ENCODE measurements at regions not wholly inside any gene's neighbourhood (a gene's known extent, or its start where the extent isn't known, plus 50 kb on each side); places are given as distances from the start of the nearest gene placed in this dataset.

- BruUV-seq (replicated peaks) = no TSS peak
- H3K27ac ChIP-seq (ENCODE audit: low read depth, low read length, poor library complexity, severe bottlenecking) = no peak overlapping the region
- H4K20me1 ChIP-seq (ENCODE audit: insufficient read depth, low read length) = no peaks in the 10 kb centered on the region
- intact Hi-C loops (cut with micrococcal nuclease; ENCODE audit: unreplicated experiment) = no loop called here
- DNase-seq (ENCODE audit: low spot score) = no peak
- no peaks in the 10 kb centered on the region for H3K9me2 ChIP-seq (ENCODE audit: insufficient read depth, low read length)
- no peak overlapping the region for H3K4me3 ChIP-seq (ENCODE audit: low read depth, low read length, poor library complexity, severe bottlenecking)
- no peaks in the 10 kb centered on the region for H3K9me3 ChIP-seq (ENCODE audit: low read length)
- CTCF ChIA-PET (ENCODE audit: unreplicated experiment) = no interaction called here
- POLR2A ChIA-PET = no interaction called here
- no peak overlapping the region for H3K4me2 ChIP-seq (ENCODE audit: low read length)
- no peaks in the 10 kb centered on the region for H3K79me2 ChIP-seq (ENCODE audit: insufficient read depth, low read depth, low read length)
- no peak for TF ChIP-seq EZH2phosphoT487 (IDR thresholded peaks at IDR 0.05; ENCODE audit: borderline replicate concordance, low read depth, low read length)
- TF ChIP-seq, protein P1, sequence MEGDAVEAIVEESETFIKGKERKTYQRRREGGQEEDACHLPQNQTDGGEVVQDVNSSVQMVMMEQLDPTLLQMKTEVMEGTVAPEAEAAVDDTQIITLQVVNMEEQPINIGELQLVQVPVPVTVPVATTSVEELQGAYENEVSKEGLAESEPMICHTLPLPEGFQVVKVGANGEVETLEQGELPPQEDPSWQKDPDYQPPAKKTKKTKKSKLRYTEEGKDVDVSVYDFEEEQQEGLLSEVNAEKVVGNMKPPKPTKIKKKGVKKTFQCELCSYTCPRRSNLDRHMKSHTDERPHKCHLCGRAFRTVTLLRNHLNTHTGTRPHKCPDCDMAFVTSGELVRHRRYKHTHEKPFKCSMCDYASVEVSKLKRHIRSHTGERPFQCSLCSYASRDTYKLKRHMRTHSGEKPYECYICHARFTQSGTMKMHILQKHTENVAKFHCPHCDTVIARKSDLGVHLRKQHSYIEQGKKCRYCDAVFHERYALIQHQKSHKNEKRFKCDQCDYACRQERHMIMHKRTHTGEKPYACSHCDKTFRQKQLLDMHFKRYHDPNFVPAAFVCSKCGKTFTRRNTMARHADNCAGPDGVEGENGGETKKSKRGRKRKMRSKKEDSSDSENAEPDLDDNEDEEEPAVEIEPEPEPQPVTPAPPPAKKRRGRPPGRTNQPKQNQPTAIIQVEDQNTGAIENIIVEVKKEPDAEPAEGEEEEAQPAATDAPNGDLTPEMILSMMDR (conservative IDR thresholded peaks at IDR 0.05; ENCODE audit: low read length) = no peak
- H3K4me1 ChIP-seq (ENCODE audit: insufficient read depth, low read length, poor library complexity, severe bottlenecking) = no peaks in the 10 kb centered on the region
- H2AFZ ChIP-seq (ENCODE audit: low read length) = no peak overlapping the region
- no peaks in the 10 kb centered on the region for H3K36me3 ChIP-seq (ENCODE audit: insufficient read depth, low read length)
These were observed 109.8 kb upstream of the HDX start for GRCh38 chrX:84611843-84612636.

DNA sequence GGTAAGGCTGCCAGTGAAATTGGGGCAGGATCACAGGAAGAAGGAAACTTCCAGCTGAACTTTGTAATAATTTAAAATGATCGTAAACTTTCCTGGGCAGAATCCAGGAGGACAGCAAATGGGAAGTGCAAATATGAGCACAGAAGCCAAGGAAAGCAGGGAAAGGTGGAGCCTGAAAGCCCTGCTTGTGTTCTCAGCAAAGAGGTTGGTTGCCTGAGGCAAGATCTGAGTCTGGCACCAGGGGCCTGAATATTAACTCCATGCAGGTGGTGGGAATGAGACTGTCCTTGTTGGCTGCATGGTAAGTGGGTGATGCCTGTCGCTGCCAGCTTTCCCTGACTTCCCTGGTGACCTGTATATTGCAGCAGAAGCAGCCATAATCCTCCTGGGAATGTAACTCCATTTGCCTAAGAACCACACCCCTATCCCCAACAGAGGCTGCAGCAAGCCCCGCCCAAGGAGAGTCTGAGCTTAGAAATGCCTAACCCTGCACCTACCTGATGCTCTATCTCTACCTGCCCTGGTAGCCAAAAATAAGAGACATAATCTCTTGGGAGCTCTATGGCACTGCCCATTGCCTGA is 132.0 kb upstream of the HDX start:
- Histone ChIP-seq H3K4me2 (ENCODE audit: low read length) (no peak overlapping the region), H3K27ac (ENCODE audit: low read depth, low read length, poor library complexity, severe bottlenecking) (no peak overlapping the region), H3K4me1 (ENCODE audit: insufficient read depth, low read length, poor library complexity, severe bottlenecking) (no peaks in the 10 kb centered on the region), H3K4me3 (ENCODE audit: low read depth, low read length, poor library complexity, severe bottlenecking) (no peak overlapping the region), H2AFZ (ENCODE audit: low read length) (no peak overlapping the region), H3K9me2 (ENCODE audit: insufficient read depth, low read length) (no peaks in the 10 kb centered on the region), H3K9me3 (ENCODE audit: low read length) (no peaks in the 10 kb centered on the region), H3K36me3 (ENCODE audit: insufficient read depth, low read length) (no peaks in the 10 kb centered on the region), H4K20me1 (ENCODE audit: insufficient read depth, low read length) (no peaks in the 10 kb centered on the region), H3K79me2 (ENCODE audit: insufficient read depth, low read depth, low read length) (no peaks in the 10 kb centered on the region)
- POLR2A ChIA-PET = no interaction called here
- no peak for DNase-seq (ENCODE audit: low spot score)
- TF ChIP-seq, protein P1 (conservative IDR thresholded peaks at IDR 0.05; ENCODE audit: low read length) = no peak
- no peak for TF ChIP-seq EZH2phosphoT487 (IDR thresholded peaks at IDR 0.05; ENCODE audit: borderline replicate concordance, low read depth, low read length)
- intact Hi-C loops (cut with micrococcal nuclease; ENCODE audit: unreplicated experiment) = no loop called here
- CTCF ChIA-PET (ENCODE audit: unreplicated experiment) = no interaction called here
- no TSS peak for BruUV-seq (replicated peaks)

DNA sequence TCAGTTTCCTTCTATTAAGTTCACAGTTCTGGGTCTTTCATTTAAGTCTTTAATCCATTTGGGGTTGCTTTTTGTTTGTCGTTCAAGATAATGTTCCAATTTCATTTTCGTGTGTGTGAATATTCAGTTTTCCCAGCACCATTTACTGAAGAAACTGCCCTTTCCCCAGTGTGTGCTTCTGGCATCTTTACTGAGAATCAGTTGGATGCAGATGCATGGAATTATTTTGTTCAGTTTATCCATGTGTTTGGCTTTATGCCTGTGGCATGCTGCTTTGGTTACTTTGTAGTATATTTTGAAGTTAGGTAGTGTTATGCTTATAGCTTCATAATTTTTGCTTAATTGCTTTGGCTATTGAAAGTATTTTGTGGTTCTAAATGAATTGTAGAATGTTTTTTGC is 163.8 kb upstream of the HDX start:
- Histone ChIP-seq H2AFZ (ENCODE audit: low read length) (no peak overlapping the region), H3K79me2 (ENCODE audit: insufficient read depth, low read depth, low read length) (no peaks in the 10 kb centered on the region), H3K9me2 (ENCODE audit: insufficient read depth, low read length) (no peaks in the 10 kb centered on the region), H3K4me1 (ENCODE audit: insufficient read depth, low read length, poor library complexity, severe bottlenecking) (no peaks in the 10 kb centered on the region), H3K9me3 (ENCODE audit: low read length) (no peaks in the 10 kb centered on the region), H3K4me2 (ENCODE audit: low read length) (no peak overlapping the region), H3K36me3 (ENCODE audit: insufficient read depth, low read length) (no peaks in the 10 kb centered on the region), H3K4me3 (ENCODE audit: low read depth, low read length, poor library complexity, severe bottlenecking) (no peak overlapping the region), H4K20me1 (ENCODE audit: insufficient read depth, low read length) (no peaks in the 10 kb centered on the region), H3K27ac (ENCODE audit: low read depth, low read length, poor library complexity, severe bottlenecking) (no peak overlapping the region)
- ChIA-PET POLR2A (no interaction called here), CTCF (ENCODE audit: unreplicated experiment) (no interaction called here)
- intact Hi-C loops (cut with micrococcal nuclease; ENCODE audit: unreplicated experiment) = no loop called here
- BruUV-seq (replicated peaks) = no TSS peak
- TF ChIP-seq, protein P1 (conservative IDR thresholded peaks at IDR 0.05; ENCODE audit: low read length) = no peak
- no peak for TF ChIP-seq EZH2phosphoT487 (IDR thresholded peaks at IDR 0.05; ENCODE audit: borderline replicate concordance, low read depth, low read length)
- DNase-seq (ENCODE audit: low spot score) = no peak

Data from OCI-LY7 (cell line).